Left lung (tissue), 4 donors: ENCODE measurements at regions not wholly inside any gene's neighbourhood (a gene's known extent, or its start where the extent isn't known, plus 50 kb on each side); places are given as distances from the start of the nearest gene placed in this dataset.

Experiments used
- ATAC-seq: fragments of 200-7000 bp; cut with Tn5 transposase; one replicate; pipeline ENCODE4 v1.9.1; 2020; ENCODE audit warnings: moderate library complexity
- DNase-seq, 4 donors: peaks; one replicate each; pipeline ENCODE4 v3.0.0-alpha.2; 2013 to 2020
- H3K27ac ChIP-seq, 2 donors: fragments of 200-600 bp; sonication (generic) in 1 of 2; one replicate each; pipeline versions ENCODE4 v1.5.0 to v1.8.0; 2020 to 2021
- H3K27me3 ChIP-seq, 2 donors: fragments of 200-600 bp; sonication (generic) in 1 of 2; one replicate each; pipeline versions ENCODE4 v1.5.0 to v1.8.0; 2020 to 2021
- H3K36me3 ChIP-seq, 2 donors: fragments of 200-600 bp; sonication (generic) in 1 of 2; one replicate each; pipeline versions ENCODE4 v1.5.0 to v1.8.0; 2020 to 2021
- H3K4me1 ChIP-seq, 2 donors: fragments of 200-600 bp; one replicate each; pipeline ENCODE4 v1.8.0; 2021
- H3K4me3 ChIP-seq, 2 donors: fragments of 200-600 bp; sonication (generic) in 1 of 2; one replicate each; pipeline versions ENCODE4 v1.5.0 to v1.8.0; 2020 to 2021; ENCODE audit warnings: mild to moderate bottlenecking in 1 of 2
- H3K9me3 ChIP-seq, 2 donors: fragments of 200-600 bp; sonication (generic) in 1 of 2; one replicate each; pipeline versions ENCODE4 v1.5.0 to v1.8.0; 2020 to 2021
- CTCF ChIP-seq, 2 donors: fragments of 200-600 bp; sonication (generic) in 1 of 2; IDR thresholded peaks; one replicate each; pipeline versions ENCODE4 v1.5.0 to v1.8.0; 2021; ENCODE audit warnings: antibody characterized with exemption in 2 of 2
- intact Hi-C, 2 donors: fragments of 100-400 bp; cut with DNase I; formaldehyde crosslinking; loops; one replicate each; pipeline versions ENCODE4 v1.11.2 to v1.14.2; 2022
- donor health status: DM: no; HTN: yes; CAD: no.
- donor health status: DM: no; HTN: no; CAD: no.

GRCh38 chr9:3746296-3747275 lies 220.8 kb upstream of the RFX3 start:
- DNase-seq (no peak), ATAC-seq (peak; percentile 60)
- intact Hi-C loops = no loop called here
- H3K4me1 ChIP-seq = no peaks in the 10 kb centered on the region
- H3K27ac ChIP-seq = no peak overlapping the region
- H3K36me3 ChIP-seq = no peaks in the 10 kb centered on the region
- no peaks in the 10 kb centered on the region for H3K27me3 ChIP-seq
- H3K4me3 ChIP-seq = no peak overlapping the region
- TF ChIP-seq CTCF (IDR thresholded peaks at IDR 0.05) = no peak
- no peaks in the 10 kb centered on the region for H3K9me3 ChIP-seq

GRCh38 chr9:3743901-3744413 lies 218.2 kb upstream of the RFX3 start:
- Histone ChIP-seq H3K36me3 (no peaks in the 10 kb centered on the region), H3K27ac (no peak overlapping the region), H3K9me3 (no peaks in the 10 kb centered on the region), H3K27me3 (no peaks in the 10 kb centered on the region), H3K4me3 (no peak overlapping the region), H3K4me1 (no peaks in the 10 kb centered on the region)
- no peak for TF ChIP-seq CTCF (IDR thresholded peaks at IDR 0.05)
- DNase-seq (no peak), ATAC-seq (no peak)
- intact Hi-C loops = no loop called here

GRCh38 chr9:3742586-3742985 lies 216.8 kb upstream of the RFX3 start:
- no peak for TF ChIP-seq CTCF (IDR thresholded peaks at IDR 0.05)
- ATAC-seq = no peak
- no peak overlapping the region for H3K27ac ChIP-seq
- H3K4me3 ChIP-seq = no peak overlapping the region
- H3K9me3 ChIP-seq = no peaks in the 10 kb centered on the region
- no peak for DNase-seq
- no peaks in the 10 kb centered on the region for H3K4me1 ChIP-seq
- H3K36me3 ChIP-seq = no peaks in the 10 kb centered on the region
- H3K27me3 ChIP-seq = no peaks in the 10 kb centered on the region
- intact Hi-C loops = no loop called here

- DNase-seq = no peak
- H3K27ac ChIP-seq = no peak overlapping the region
Measured at GRCh38 chr9:3741729-3742128, 215.9 kb upstream of the RFX3 start.

More at GRCh38 chr9:3741729-3742128, 215.9 kb upstream of the RFX3 start:
- no peak for ATAC-seq
- no peak for TF ChIP-seq CTCF (IDR thresholded peaks at IDR 0.05)
- no peaks in the 10 kb centered on the region for H3K36me3 ChIP-seq
- no peaks in the 10 kb centered on the region for H3K9me3 ChIP-seq
- H3K27me3 ChIP-seq = no peaks in the 10 kb centered on the region
- H3K4me1 ChIP-seq = peaks cover 0 to 3% of the 10 kb centered on the region in 2 donors
- H3K4me3 ChIP-seq = no peak overlapping the region
- intact Hi-C loops = no loop called here
